ENCODE measurements at regions not wholly inside any gene's neighbourhood (a gene's known extent, or its start where the extent isn't known, plus 50 kb on each side); places are given as distances from the start of the nearest gene placed in this dataset.

- Histone ChIP-seq H3K27me3 (ENCODE audit: control insufficient read depth in 4 of 4, insufficient read depth in 4 of 4, low read length in 3 of 4) (no peaks in the 10 kb centered on the region), H3K36me3 (ENCODE audit: control insufficient read depth in 4 of 4, insufficient read depth in 3 of 4, low read depth in 1 of 4, low read length in 3 of 4) (no peaks in the 10 kb centered on the region), H3K4me1 (ENCODE audit: control insufficient read depth in 4 of 4, insufficient read depth in 4 of 4, low read length in 3 of 4) (peaks cover 4 to 32% (median 16%) of the 10 kb centered on the region in 4 donors), H3K9me3 (ENCODE audit: control insufficient read depth in 4 of 4, low read length in 3 of 4) (no peaks in the 10 kb centered on the region), H3K4me3 (ENCODE audit: low read depth in 1 of 3, low read length in 3 of 3) (no peak overlapping the region), H3K9ac (ENCODE audit: low read depth in 1 of 2, low read length in 2 of 2) (no peak overlapping the region), H3K27ac (ENCODE audit: low read depth in 1 of 2, low read length in 2 of 2) (no peak overlapping the region)
- TF ChIP-seq HNF4A (conservative IDR thresholded peaks at IDR 0.05) (no peak), ZBTB33 (IDR thresholded peaks at IDR 0.05) (no peak), REST (IDR thresholded peaks at IDR 0.05) (no peak), FOXA2 (IDR thresholded peaks at IDR 0.05) (no peak), MAX (IDR thresholded peaks at IDR 0.05) (no peak), TAF1 (conservative IDR thresholded peaks at IDR 0.05) (no peak), JUND (IDR thresholded peaks at IDR 0.05) (no peak), HNF4G (IDR thresholded peaks at IDR 0.05) (no peak)
- peak; percentile 16 for DNase-seq (ENCODE audit: low spot score)
- 74% methylated on average over 4 of the region's 4 CpGs for WGBS
Observed at GRCh38 chr9:126148994-126149393, 177.6 kb upstream of the MVB12B start.

GRCh38 chr9:126149661-126150060, 177.0 kb upstream of the MVB12B start:
- no peak for TF ChIP-seq ATF3 (IDR thresholded peaks at IDR 0.05)
- no peak for TF ChIP-seq CTCF (IDR thresholded peaks at IDR 0.05; ENCODE audit: low read depth, low read length, missing input control)
- TF ChIP-seq EGR1 (IDR thresholded peaks at IDR 0.05; ENCODE audit: low read depth in 2 of 2): no peak
- TF ChIP-seq REST (IDR thresholded peaks at IDR 0.05): no peak
- TF ChIP-seq SP1 (IDR thresholded peaks at IDR 0.05): no peak
- no peak for TF ChIP-seq RAD21 (IDR thresholded peaks at IDR 0.05)
- TF ChIP-seq JUND (IDR thresholded peaks at IDR 0.05): no peak
- no peak for TF ChIP-seq ZBTB33 (IDR thresholded peaks at IDR 0.05)
- no peak for TF ChIP-seq HNF4G (IDR thresholded peaks at IDR 0.05)
- TF ChIP-seq GABPA (IDR thresholded peaks at IDR 0.05 in 1 of 2, conservative IDR thresholded peaks at IDR 0.05 in 1 of 2): no peak
- no peak for TF ChIP-seq RXRA (IDR thresholded peaks at IDR 0.05)
- TF ChIP-seq HNF4A (conservative IDR thresholded peaks at IDR 0.05): no peak
- DNase-seq (ENCODE audit: low spot score): peak; percentile 22

More at GRCh38 chr9:126149661-126150060, 177.0 kb upstream of the MVB12B start:
- Histone ChIP-seq H3K4me3 (ENCODE audit: low read depth in 1 of 3, low read length in 3 of 3) (no peak overlapping the region), H3K9me3 (ENCODE audit: control insufficient read depth in 4 of 4, low read length in 3 of 4) (no peaks in the 10 kb centered on the region), H3K27me3 (ENCODE audit: control insufficient read depth in 4 of 4, insufficient read depth in 4 of 4, low read length in 3 of 4) (no peaks in the 10 kb centered on the region), H3K27ac (ENCODE audit: low read depth in 1 of 2, low read length in 2 of 2) (no peak overlapping the region), H3K9ac (ENCODE audit: low read depth in 1 of 2, low read length in 2 of 2) (no peak overlapping the region), H3K4me1 (ENCODE audit: control insufficient read depth in 4 of 4, insufficient read depth in 4 of 4, low read length in 3 of 4) (peaks cover 4 to 32% (median 16%) of the 10 kb centered on the region in 4 donors), H3K36me3 (ENCODE audit: control insufficient read depth in 4 of 4, insufficient read depth in 3 of 4, low read depth in 1 of 4, low read length in 3 of 4) (no peaks in the 10 kb centered on the region)
- 89% methylated on average over 2 of the region's 2 CpGs for WGBS
